ENCODE measurements at regions not wholly inside any gene's neighbourhood (a gene's known extent, or its start where the extent isn't known, plus 50 kb on each side); places are given as distances from the start of the nearest gene placed in this dataset.

DNA sequence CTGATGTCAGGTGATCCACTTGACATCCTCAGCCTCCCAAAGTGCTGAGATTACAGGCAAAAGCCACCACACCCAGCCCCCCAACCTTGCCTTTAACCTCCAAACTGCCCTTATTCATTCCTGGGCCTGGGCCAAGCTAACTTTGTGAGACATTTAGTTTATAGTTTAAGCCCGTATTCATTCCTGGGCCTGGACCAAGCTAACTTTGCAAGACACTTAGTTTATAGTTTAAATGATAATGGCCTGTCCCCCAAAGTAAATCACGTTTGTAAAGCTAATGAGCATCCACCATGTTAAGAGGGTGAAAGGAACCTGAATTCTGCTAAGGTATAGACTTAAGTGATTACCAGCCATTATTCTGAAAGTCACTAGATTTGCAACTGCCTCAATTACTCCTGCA lies 68.7 kb downstream of the NEURL3 start:
- DNase-seq: no peak
- Histone ChIP-seq H3K9ac (no peak overlapping the region), H2AFZ (ENCODE audit: low read depth) (no peak overlapping the region), H3K9me3 (no peaks in the 10 kb centered on the region), H3K27me3 (ENCODE audit: insufficient read depth) (no peaks in the 10 kb centered on the region), H4K20me1 (ENCODE audit: insufficient read depth) (no peaks in the 10 kb centered on the region), H3K4me3 (ENCODE audit: low read depth in 2 of 2, low read length in 1 of 2) (no peak overlapping the region), H3F3A (replicated peaks; ENCODE audit: insufficient read depth) (no peaks in the 10 kb centered on the region), H3K79me2 (ENCODE audit: insufficient read depth) (no peaks in the 10 kb centered on the region), H3K4me1 (ENCODE audit: control insufficient read depth in 1 of 2, insufficient read depth in 2 of 2, low read depth in 1 of 2, low read length in 1 of 2) (no peaks in the 10 kb centered on the region), H3K9me2 (peaks cover 2% of the 10 kb centered on the region; the same call in 1 of the 2 replicates), H3K27ac (ENCODE audit: low read depth in 2 of 2, low read length in 1 of 2) (no peak overlapping the region), H3K4me2 (no peak overlapping the region), H3K36me3 (replicated peaks in 1 of 2; ENCODE audit: control insufficient read depth in 1 of 2, insufficient read depth in 2 of 2, low read length in 1 of 2) (no peaks in the 10 kb centered on the region)
- POLR2A ChIA-PET: no interaction called here
- 21% methylated on average over 2 of the region's 2 CpGs for WGBS (ENCODE audit: low lambda C conversion rate)
- CTCF ChIA-PET: interaction anchor here (1.2 to 1.8 kb wide), 3 partner anchors 12 to 72 kb away, joined by 3 to 7 read pairs (median 4); no protein-coding TSS in a partner anchor
- TF ChIP-seq JUND (IDR thresholded peaks at IDR 0.05): no peak
- TF ChIP-seq SIN3A (IDR thresholded peaks at IDR 0.05; ENCODE audit: borderline replicate concordance, low read depth, low read length): no peak
- TF ChIP-seq, protein P1, sequence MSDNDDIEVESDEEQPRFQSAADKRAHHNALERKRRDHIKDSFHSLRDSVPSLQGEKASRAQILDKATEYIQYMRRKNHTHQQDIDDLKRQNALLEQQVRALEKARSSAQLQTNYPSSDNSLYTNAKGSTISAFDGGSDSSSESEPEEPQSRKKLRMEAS (IDR thresholded peaks at IDR 0.05; ENCODE audit: low read depth): no peak
- no peak for TF ChIP-seq RFX5 (IDR thresholded peaks at IDR 0.05; ENCODE audit: low read length)
- no peak for TF ChIP-seq TAF1 (IDR thresholded peaks at IDR 0.05; ENCODE audit: borderline replicate concordance, low read depth, low read length)
- TF ChIP-seq, protein P2, sequence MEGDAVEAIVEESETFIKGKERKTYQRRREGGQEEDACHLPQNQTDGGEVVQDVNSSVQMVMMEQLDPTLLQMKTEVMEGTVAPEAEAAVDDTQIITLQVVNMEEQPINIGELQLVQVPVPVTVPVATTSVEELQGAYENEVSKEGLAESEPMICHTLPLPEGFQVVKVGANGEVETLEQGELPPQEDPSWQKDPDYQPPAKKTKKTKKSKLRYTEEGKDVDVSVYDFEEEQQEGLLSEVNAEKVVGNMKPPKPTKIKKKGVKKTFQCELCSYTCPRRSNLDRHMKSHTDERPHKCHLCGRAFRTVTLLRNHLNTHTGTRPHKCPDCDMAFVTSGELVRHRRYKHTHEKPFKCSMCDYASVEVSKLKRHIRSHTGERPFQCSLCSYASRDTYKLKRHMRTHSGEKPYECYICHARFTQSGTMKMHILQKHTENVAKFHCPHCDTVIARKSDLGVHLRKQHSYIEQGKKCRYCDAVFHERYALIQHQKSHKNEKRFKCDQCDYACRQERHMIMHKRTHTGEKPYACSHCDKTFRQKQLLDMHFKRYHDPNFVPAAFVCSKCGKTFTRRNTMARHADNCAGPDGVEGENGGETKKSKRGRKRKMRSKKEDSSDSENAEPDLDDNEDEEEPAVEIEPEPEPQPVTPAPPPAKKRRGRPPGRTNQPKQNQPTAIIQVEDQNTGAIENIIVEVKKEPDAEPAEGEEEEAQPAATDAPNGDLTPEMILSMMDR (IDR thresholded peaks at IDR 0.05): no peak
- no peak for TF ChIP-seq TEAD4 (IDR thresholded peaks at IDR 0.05; ENCODE audit: borderline replicate concordance, insufficient read depth)
- no peak for TF ChIP-seq FOXM1 (IDR thresholded peaks at IDR 0.05; ENCODE audit: low read depth)
- TF ChIP-seq MXI1 (IDR thresholded peaks at IDR 0.05; ENCODE audit: low read depth, low read length): no peak
- TF ChIP-seq FOXJ3 (CRISPR knock-in tag; IDR thresholded peaks at IDR 0.05): no peak
- no peak for TF ChIP-seq FOSL2 (IDR thresholded peaks at IDR 0.05; ENCODE audit: borderline replicate concordance, low read depth)
- no peak for TF ChIP-seq SMC3 (IDR thresholded peaks at IDR 0.05; ENCODE audit: low read depth, low read length)
- no peak for TF ChIP-seq RXRA (IDR thresholded peaks at IDR 0.05; ENCODE audit: borderline replicate concordance, low read depth)
- TF ChIP-seq EP300 (IDR thresholded peaks at IDR 0.05; ENCODE audit: borderline replicate concordance in 1 of 2, low read depth in 1 of 2, low read length in 1 of 2): no peak
- no peak for TF ChIP-seq GABPA (IDR thresholded peaks at IDR 0.05; ENCODE audit: low read depth)
- TF ChIP-seq EZH2phosphoT487 (IDR thresholded peaks at IDR 0.05; ENCODE audit: borderline replicate concordance, low read depth): no peak

DNA sequence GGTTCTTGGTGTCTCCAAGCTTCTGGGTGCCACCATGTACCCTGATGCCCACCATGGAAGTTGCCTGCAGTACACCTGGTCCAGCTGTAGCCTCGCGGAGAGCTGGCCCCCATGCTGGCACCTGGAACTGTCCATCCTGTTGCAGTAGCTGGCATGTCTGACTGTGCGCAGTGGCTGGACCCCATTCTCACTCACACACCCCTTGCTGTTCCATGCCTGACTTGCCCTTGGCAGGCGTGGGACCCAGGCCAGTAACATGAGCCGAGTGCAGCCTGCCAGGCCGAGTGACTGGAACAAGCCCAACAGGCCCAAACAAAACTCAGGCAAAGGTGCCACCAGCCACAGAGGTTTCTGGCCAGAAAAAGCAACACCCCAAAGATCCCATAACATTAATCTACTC lies 73.8 kb downstream of the NEURL3 start:
- Histone ChIP-seq H3K4me1 (ENCODE audit: control insufficient read depth in 1 of 2, insufficient read depth in 2 of 2, low read depth in 1 of 2, low read length in 1 of 2) (peaks cover 0 to 4% of the 10 kb centered on the region in 2 experiments; a peak in 1 of 4 replicates), H2AFZ (ENCODE audit: low read depth) (no peak overlapping the region), H3K79me2 (ENCODE audit: insufficient read depth) (no peaks in the 10 kb centered on the region), H3F3A (replicated peaks; ENCODE audit: insufficient read depth) (no peaks in the 10 kb centered on the region), H3K4me3 (ENCODE audit: low read depth in 2 of 2, low read length in 1 of 2) (no peak overlapping the region), H3K4me2 (no peak overlapping the region), H3K9me2 (peaks cover 2% of the 10 kb centered on the region; the same call in 1 of the 2 replicates), H4K20me1 (ENCODE audit: insufficient read depth) (no peaks in the 10 kb centered on the region), H3K27ac (ENCODE audit: low read depth in 2 of 2, low read length in 1 of 2) (no peak overlapping the region), H3K9me3 (no peaks in the 10 kb centered on the region), H3K27me3 (ENCODE audit: insufficient read depth) (no peaks in the 10 kb centered on the region), H3K9ac (no peak overlapping the region), H3K36me3 (replicated peaks in 1 of 2; ENCODE audit: control insufficient read depth in 1 of 2, insufficient read depth in 2 of 2, low read length in 1 of 2) (no peaks in the 10 kb centered on the region)
- ChIA-PET POLR2A (no interaction called here), CTCF (interaction anchor here (1.4 to 3.6 kb wide), 3 partner anchors 21 to 76 kb away, joined by 3 to 16 read pairs (median 3); no protein-coding TSS in a partner anchor)
- no peak for DNase-seq
- TF ChIP-seq FOXM1 (IDR thresholded peaks at IDR 0.05; ENCODE audit: low read depth) (no peak), MXI1 (IDR thresholded peaks at IDR 0.05; ENCODE audit: low read depth, low read length) (no peak)
- 71% methylated on average over 2 of the region's 6 CpGs for WGBS (ENCODE audit: low lambda C conversion rate)
